ENCODE measurements at regions not wholly inside any gene's neighbourhood (a gene's known extent, or its start where the extent isn't known, plus 50 kb on each side); places are given as distances from the start of the nearest gene placed in this dataset.

DNA sequence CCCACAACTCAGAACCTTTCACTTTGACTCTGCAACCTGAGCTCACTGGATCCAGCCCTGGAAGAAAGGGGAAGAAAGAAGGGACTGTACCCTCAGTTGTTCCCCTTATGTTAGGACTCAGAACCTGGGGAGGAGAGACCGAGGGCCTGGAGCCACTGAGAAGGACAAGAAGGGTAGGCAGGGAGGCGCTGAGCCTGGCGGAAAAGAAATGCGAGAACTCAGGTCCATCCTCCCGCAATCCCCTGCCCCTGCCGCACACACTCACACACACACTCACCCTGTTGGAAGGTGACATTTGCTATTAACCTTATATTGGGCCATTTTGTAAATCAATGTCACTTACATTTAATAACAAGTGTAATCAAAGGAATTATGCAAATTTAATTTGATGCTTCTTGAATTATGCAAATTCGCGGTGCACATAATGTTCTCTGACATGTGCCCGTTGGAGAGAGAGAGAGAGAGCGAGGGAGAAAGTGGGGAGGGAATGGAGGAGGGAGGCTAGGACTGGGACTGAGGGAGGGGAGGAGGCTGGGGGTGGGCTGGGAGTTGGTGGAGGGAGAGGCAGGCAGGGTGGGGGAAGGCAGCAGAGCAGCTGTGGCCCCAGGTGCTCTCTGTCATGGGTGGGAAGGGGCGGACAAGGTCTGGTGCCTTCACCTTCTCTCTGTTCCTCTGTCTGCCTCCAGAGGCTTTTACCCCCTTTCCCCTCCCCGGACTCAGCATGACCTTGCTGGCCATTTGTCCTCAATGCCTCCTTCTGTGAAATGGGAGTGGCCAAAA lies 99.6 kb upstream of the PAX2 start:
- no peak for TF ChIP-seq SMC3 (conservative IDR thresholded peaks at IDR 0.05; ENCODE audit: poor library complexity)
- TF ChIP-seq, protein P1, sequence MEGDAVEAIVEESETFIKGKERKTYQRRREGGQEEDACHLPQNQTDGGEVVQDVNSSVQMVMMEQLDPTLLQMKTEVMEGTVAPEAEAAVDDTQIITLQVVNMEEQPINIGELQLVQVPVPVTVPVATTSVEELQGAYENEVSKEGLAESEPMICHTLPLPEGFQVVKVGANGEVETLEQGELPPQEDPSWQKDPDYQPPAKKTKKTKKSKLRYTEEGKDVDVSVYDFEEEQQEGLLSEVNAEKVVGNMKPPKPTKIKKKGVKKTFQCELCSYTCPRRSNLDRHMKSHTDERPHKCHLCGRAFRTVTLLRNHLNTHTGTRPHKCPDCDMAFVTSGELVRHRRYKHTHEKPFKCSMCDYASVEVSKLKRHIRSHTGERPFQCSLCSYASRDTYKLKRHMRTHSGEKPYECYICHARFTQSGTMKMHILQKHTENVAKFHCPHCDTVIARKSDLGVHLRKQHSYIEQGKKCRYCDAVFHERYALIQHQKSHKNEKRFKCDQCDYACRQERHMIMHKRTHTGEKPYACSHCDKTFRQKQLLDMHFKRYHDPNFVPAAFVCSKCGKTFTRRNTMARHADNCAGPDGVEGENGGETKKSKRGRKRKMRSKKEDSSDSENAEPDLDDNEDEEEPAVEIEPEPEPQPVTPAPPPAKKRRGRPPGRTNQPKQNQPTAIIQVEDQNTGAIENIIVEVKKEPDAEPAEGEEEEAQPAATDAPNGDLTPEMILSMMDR (IDR thresholded peaks at IDR 0.05; ENCODE audit: poor library complexity, severe bottlenecking), result no peak
- TF ChIP-seq, protein P2, sequence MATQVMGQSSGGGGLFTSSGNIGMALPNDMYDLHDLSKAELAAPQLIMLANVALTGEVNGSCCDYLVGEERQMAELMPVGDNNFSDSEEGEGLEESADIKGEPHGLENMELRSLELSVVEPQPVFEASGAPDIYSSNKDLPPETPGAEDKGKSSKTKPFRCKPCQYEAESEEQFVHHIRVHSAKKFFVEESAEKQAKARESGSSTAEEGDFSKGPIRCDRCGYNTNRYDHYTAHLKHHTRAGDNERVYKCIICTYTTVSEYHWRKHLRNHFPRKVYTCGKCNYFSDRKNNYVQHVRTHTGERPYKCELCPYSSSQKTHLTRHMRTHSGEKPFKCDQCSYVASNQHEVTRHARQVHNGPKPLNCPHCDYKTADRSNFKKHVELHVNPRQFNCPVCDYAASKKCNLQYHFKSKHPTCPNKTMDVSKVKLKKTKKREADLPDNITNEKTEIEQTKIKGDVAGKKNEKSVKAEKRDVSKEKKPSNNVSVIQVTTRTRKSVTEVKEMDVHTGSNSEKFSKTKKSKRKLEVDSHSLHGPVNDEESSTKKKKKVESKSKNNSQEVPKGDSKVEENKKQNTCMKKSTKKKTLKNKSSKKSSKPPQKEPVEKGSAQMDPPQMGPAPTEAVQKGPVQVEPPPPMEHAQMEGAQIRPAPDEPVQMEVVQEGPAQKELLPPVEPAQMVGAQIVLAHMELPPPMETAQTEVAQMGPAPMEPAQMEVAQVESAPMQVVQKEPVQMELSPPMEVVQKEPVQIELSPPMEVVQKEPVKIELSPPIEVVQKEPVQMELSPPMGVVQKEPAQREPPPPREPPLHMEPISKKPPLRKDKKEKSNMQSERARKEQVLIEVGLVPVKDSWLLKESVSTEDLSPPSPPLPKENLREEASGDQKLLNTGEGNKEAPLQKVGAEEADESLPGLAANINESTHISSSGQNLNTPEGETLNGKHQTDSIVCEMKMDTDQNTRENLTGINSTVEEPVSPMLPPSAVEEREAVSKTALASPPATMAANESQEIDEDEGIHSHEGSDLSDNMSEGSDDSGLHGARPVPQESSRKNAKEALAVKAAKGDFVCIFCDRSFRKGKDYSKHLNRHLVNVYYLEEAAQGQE (IDR thresholded peaks at IDR 0.05; ENCODE audit: borderline replicate concordance), result no peak
- no peak for TF ChIP-seq EZH2 (IDR thresholded peaks at IDR 0.05; ENCODE audit: borderline replicate concordance, insufficient read depth, low read length, poor library complexity, severe bottlenecking)
- no peak for TF ChIP-seq POLR2AphosphoS5 (IDR thresholded peaks at IDR 0.05)

Data from neural cell (in vitro differentiated cells).